SK-N-SH treated with all-trans-retinoic acid at 6 μM for 48 hours (cell line): ENCODE measurements at regions not wholly inside any gene's neighbourhood (a gene's known extent, or its start where the extent isn't known, plus 50 kb on each side); places are given as distances from the start of the nearest gene placed in this dataset.
A peak's percentile ranks its signal among the peaks of the same experiment; 100 is the strongest.

ENCODE experiments used
- ATAC-seq: fragments of 200-7000 bp; cut with Tn5 transposase; 3 replicates; pipeline ENCODE4 v1.9.1; 2020; ENCODE audit warnings: mild to moderate bottlenecking, moderate library complexity
- ARNTL ChIP-seq: fragments of 450-650 bp; formaldehyde crosslinking; IDR thresholded peaks from 2 replicates; pipeline ENCODE4 v1.5.0; 2020; ENCODE audit warnings: low read depth, mild to moderate bottlenecking, moderate library complexity, borderline replicate concordance
- BACH2 ChIP-seq: fragments of 250-450 bp; sonication (Bioruptor Pico); IDR thresholded peaks from 2 replicates; pipeline ENCODE4 v1.9.0; 2021; ENCODE audit warnings: mild to moderate bottlenecking, borderline replicate concordance
- CREB5 ChIP-seq: fragments of 250-450 bp; sonication (Bioruptor Pico); IDR thresholded peaks from 2 replicates; pipeline ENCODE4 v1.5.1; 2020; ENCODE audit warnings: low read depth, mild to moderate bottlenecking, moderate library complexity
- CSDC2 ChIP-seq: fragments of 250-450 bp; sonication (Bioruptor Pico); IDR thresholded peaks from 2 replicates; pipeline ENCODE4 v1.5.0; 2020; ENCODE audit warnings: mild to moderate bottlenecking, moderate library complexity
- CSRNP3 ChIP-seq: fragments of 250-450 bp; sonication (Bioruptor Pico); IDR thresholded peaks from 2 replicates; pipeline ENCODE4 v1.5.1; 2021; ENCODE audit warnings: mild to moderate bottlenecking, moderate library complexity
- ESRRG ChIP-seq: fragments of 250-450 bp; sonication (Bioruptor Pico); IDR thresholded peaks from 2 replicates; pipeline ENCODE4 v1.6.1; 2021; ENCODE audit warnings: mild to moderate bottlenecking
- GLIS3 ChIP-seq: fragments of 250-450 bp; sonication (Bioruptor Pico); IDR thresholded peaks from 2 replicates; pipeline ENCODE4 v1.5.0; 2020; ENCODE audit warnings: mild to moderate bottlenecking, moderate library complexity
- ISL1 ChIP-seq: fragments of 250-450 bp; sonication (Bioruptor Pico); IDR thresholded peaks from 2 replicates; pipeline ENCODE4 v2.1.2; 2022; ENCODE audit warnings: mild to moderate bottlenecking, moderate library complexity
- OSR1 ChIP-seq: fragments of 250-450 bp; sonication (Bioruptor Pico); IDR thresholded peaks from 2 replicates; pipeline ENCODE4 v1.8.0; 2022; ENCODE audit warnings: moderate library complexity, mild to moderate bottlenecking, inconsistent platforms
- PATZ1 ChIP-seq: fragments of 250-450 bp; sonication (Bioruptor Pico); IDR thresholded peaks from 2 replicates; pipeline ENCODE4 v1.8.0; 2020; ENCODE audit warnings: mild to moderate bottlenecking, moderate library complexity, borderline replicate concordance
- POU6F1 ChIP-seq: fragments of 250-450 bp; sonication (Bioruptor Pico); IDR thresholded peaks from 2 replicates; pipeline ENCODE4 v1.8.0; 2021; ENCODE audit warnings: low read depth, mild to moderate bottlenecking, moderate library complexity, borderline replicate concordance
- PPARA ChIP-seq: fragments of 250-450 bp; sonication (Bioruptor Pico); IDR thresholded peaks from 2 replicates; pipeline ENCODE4 v1.5.0; 2020; ENCODE audit warnings: mild to moderate bottlenecking, borderline replicate concordance
- RARB ChIP-seq: fragments of 250-450 bp; sonication (Bioruptor Pico); IDR thresholded peaks from 2 replicates; pipeline ENCODE4 v1.8.0; 2021; ENCODE audit warnings: mild to moderate bottlenecking, moderate library complexity
- TCF4 ChIP-seq: fragments of 250-450 bp; sonication (Bioruptor Pico); IDR thresholded peaks from 2 replicates; pipeline ENCODE4 v1.8.0; 2021; ENCODE audit warnings: mild to moderate bottlenecking, moderate library complexity, borderline replicate concordance
- TOX ChIP-seq: fragments of 250-450 bp; sonication (Bioruptor Pico); IDR thresholded peaks from 2 replicates; pipeline ENCODE4 v1.8.0; 2021; ENCODE audit warnings: mild to moderate bottlenecking, moderate library complexity, borderline replicate concordance
- TSHZ2 ChIP-seq: fragments of 250-450 bp; sonication (Bioruptor Pico); IDR thresholded peaks from 2 replicates; pipeline ENCODE4 v1.5.0; 2020; ENCODE audit warnings: mild to moderate bottlenecking, moderate library complexity
- ZC3H10 ChIP-seq: fragments of 250-450 bp; sonication (Bioruptor Pico); IDR thresholded peaks from 2 replicates; pipeline ENCODE4 v1.5.1; 2021; ENCODE audit warnings: mild to moderate bottlenecking, moderate library complexity
- ZFP3 ChIP-seq: fragments of 250-450 bp; sonication (Bioruptor Pico); IDR thresholded peaks from 2 replicates; pipeline ENCODE4 v1.5.0; 2020; ENCODE audit warnings: mild to moderate bottlenecking, moderate library complexity
- ZFP30 ChIP-seq: fragments of 450-650 bp; formaldehyde crosslinking; IDR thresholded peaks from 2 replicates; pipeline ENCODE4 v1.5.0; 2022; ENCODE audit warnings: mild to moderate bottlenecking, moderate library complexity
- ZNF565 ChIP-seq: fragments of 450-650 bp; formaldehyde crosslinking; conservative IDR thresholded peaks from 2 replicates; pipeline ENCODE4 v1.5.0; 2020; ENCODE audit warnings: low read depth, mild to moderate bottlenecking, moderate library complexity
- ZNF70 ChIP-seq: fragments of 450-650 bp; formaldehyde crosslinking; IDR thresholded peaks from 2 replicates; pipeline ENCODE4 v1.5.0; 2020; ENCODE audit warnings: mild to moderate bottlenecking, moderate library complexity
- ZNF8 ChIP-seq: fragments of 450-650 bp; formaldehyde crosslinking; IDR thresholded peaks from 2 replicates; pipeline ENCODE4 v1.5.0; 2020; ENCODE audit warnings: mild to moderate bottlenecking, moderate library complexity

GRCh38 chr17:73821665-73822064 is 177.4 kb upstream of the SDK2 start:
- TF ChIP-seq TOX, result no peak
- TF ChIP-seq ZNF70 (CRISPR knock-in tag), result no peak
- no peak for TF ChIP-seq CSRNP3 (CRISPR knock-in tag)
- TF ChIP-seq GLIS3 (CRISPR knock-in tag), result no peak
- no peak for TF ChIP-seq BACH2 (CRISPR knock-in tag)
- TF ChIP-seq ZFP3 (CRISPR knock-in tag), result peak; percentile 99
- TF ChIP-seq OSR1, result no peak
- ATAC-seq, result no peak

- ATAC-seq, result no peak
- TF ChIP-seq ISL1 (CRISPR knock-in tag), result no peak
- TF ChIP-seq BACH2 (CRISPR knock-in tag), result no peak
- TF ChIP-seq PATZ1 (CRISPR knock-in tag), result no peak
- TF ChIP-seq ARNTL (CRISPR knock-in tag), result no peak
- no peak for TF ChIP-seq ESRRG (CRISPR knock-in tag)
- TF ChIP-seq OSR1, result no peak
- no peak for TF ChIP-seq ZFP30
- no peak for TF ChIP-seq ZFP3 (CRISPR knock-in tag)
- TF ChIP-seq TOX, result no peak
- TF ChIP-seq ZNF8 (CRISPR knock-in tag), result no peak
- TF ChIP-seq ZNF70 (CRISPR knock-in tag), result no peak
- TF ChIP-seq CSRNP3 (CRISPR knock-in tag), result no peak
- no peak for TF ChIP-seq TCF4 (CRISPR knock-in tag)
- TF ChIP-seq ZNF565 (CRISPR knock-in tag), result no peak
These were observed 178.1 kb upstream of the SDK2 start for GRCh38 chr17:73822371-73822770.

GRCh38 chr17:73823684-73824083 is 179.4 kb upstream of the SDK2 start:
- ATAC-seq, result no peak
- no peak for TF ChIP-seq ZC3H10
- TF ChIP-seq ZNF70 (CRISPR knock-in tag), result no peak
- no peak for TF ChIP-seq BACH2 (CRISPR knock-in tag)
- no peak for TF ChIP-seq OSR1
- TF ChIP-seq TCF4 (CRISPR knock-in tag), result no peak; the same call in 1 of the 2 replicates
- TF ChIP-seq ZNF565 (CRISPR knock-in tag), result no peak
- TF ChIP-seq RARB, result no peak
- no peak for TF ChIP-seq TSHZ2 (CRISPR knock-in tag)
- TF ChIP-seq POU6F1, result no peak
- no peak for TF ChIP-seq CSRNP3 (CRISPR knock-in tag)
- no peak for TF ChIP-seq ZFP3 (CRISPR knock-in tag)
- no peak for TF ChIP-seq CREB5 (CRISPR knock-in tag)
- TF ChIP-seq ZFP30, result no peak
- no peak for TF ChIP-seq GLIS3 (CRISPR knock-in tag)
- no peak for TF ChIP-seq ARNTL (CRISPR knock-in tag)
- no peak for TF ChIP-seq CSDC2 (CRISPR knock-in tag)
- TF ChIP-seq PATZ1 (CRISPR knock-in tag), result no peak
- no peak for TF ChIP-seq ISL1 (CRISPR knock-in tag)
- TF ChIP-seq PPARA (CRISPR knock-in tag), result no peak
- TF ChIP-seq TOX, result no peak
